ENCODE measurements at regions not wholly inside any gene's neighbourhood (a gene's known extent, or its start where the extent isn't known, plus 50 kb on each side); places are given as distances from the start of the nearest gene placed in this dataset.

DNA sequence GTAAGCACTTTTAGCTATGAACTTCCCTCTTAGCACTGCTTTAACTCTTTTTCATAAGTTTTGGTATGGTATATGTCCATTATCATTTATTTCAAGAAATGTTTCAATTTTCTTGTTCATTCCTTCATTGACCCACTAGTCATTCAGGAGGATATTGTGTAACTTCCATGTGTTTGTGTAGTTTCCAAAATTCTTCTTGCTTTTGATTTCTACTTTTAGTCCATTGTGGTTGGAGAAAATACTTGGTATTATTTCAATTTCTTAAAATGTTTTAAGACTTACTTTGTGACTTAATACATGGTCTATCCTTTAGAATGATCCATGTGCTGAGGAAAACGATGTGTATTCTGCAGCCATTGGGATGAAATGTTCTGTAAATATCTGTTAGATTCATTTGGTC, 176.5 kb downstream of the CENPW start:
- Histone ChIP-seq H3K9me3 (ENCODE audit: low read depth, low read length) (no peaks in the 10 kb centered on the region), H2AFZ (ENCODE audit: low read length) (no peak overlapping the region), H3K27ac (ENCODE audit: low read depth, low read length) (no peak overlapping the region), H3K4me1 (ENCODE audit: insufficient read depth, low read length) (no peaks in the 10 kb centered on the region), H3K79me2 (ENCODE audit: insufficient read depth, low read length) (no peaks in the 10 kb centered on the region), H4K20me1 (ENCODE audit: insufficient read depth, low read length) (no peaks in the 10 kb centered on the region), H3K27me3 (ENCODE audit: insufficient read depth, low read length) (no peaks in the 10 kb centered on the region), H3K36me3 (ENCODE audit: insufficient read depth, low read length) (no peaks in the 10 kb centered on the region), H3K4me2 (ENCODE audit: insufficient read depth, low read length) (no peak overlapping the region), H3K4me3 (ENCODE audit: insufficient read depth, low read length) (no peak overlapping the region)
- no peak for TF ChIP-seq CTCF (IDR thresholded peaks at IDR 0.05; ENCODE audit: extremely low read depth, low read depth, low read length)
- no peak for DNase-seq (ENCODE audit: insufficient read length, low spot score, missing footprints)

GRCh38 chr6:126524811-126525326, 185.0 kb downstream of the CENPW start:
- no peak overlapping the region for H3K4me2 ChIP-seq (ENCODE audit: insufficient read depth, low read length)
- no peak for DNase-seq (ENCODE audit: insufficient read length, low spot score, missing footprints)
- no peaks in the 10 kb centered on the region for H3K79me2 ChIP-seq (ENCODE audit: insufficient read depth, low read length)
- no peaks in the 10 kb centered on the region for H3K9me3 ChIP-seq (ENCODE audit: low read depth, low read length)
- no peaks in the 10 kb centered on the region for H3K36me3 ChIP-seq (ENCODE audit: insufficient read depth, low read length)
- no peaks in the 10 kb centered on the region for H3K4me1 ChIP-seq (ENCODE audit: insufficient read depth, low read length)
- no peaks in the 10 kb centered on the region for H3K27me3 ChIP-seq (ENCODE audit: insufficient read depth, low read length)
- H2AFZ ChIP-seq (ENCODE audit: low read length), result no peak overlapping the region
- H3K27ac ChIP-seq (ENCODE audit: low read depth, low read length), result no peak overlapping the region
- no peak for TF ChIP-seq CTCF (IDR thresholded peaks at IDR 0.05; ENCODE audit: extremely low read depth, low read depth, low read length)
- H4K20me1 ChIP-seq (ENCODE audit: insufficient read depth, low read length), result no peaks in the 10 kb centered on the region
- no peak overlapping the region for H3K4me3 ChIP-seq (ENCODE audit: insufficient read depth, low read length)

- Histone ChIP-seq H3K79me2 (ENCODE audit: insufficient read depth, low read length) (no peaks in the 10 kb centered on the region), H3K4me2 (ENCODE audit: insufficient read depth, low read length) (no peak overlapping the region), H3K27me3 (ENCODE audit: insufficient read depth, low read length) (no peaks in the 10 kb centered on the region), H3K4me3 (ENCODE audit: insufficient read depth, low read length) (no peak overlapping the region), H3K9me3 (ENCODE audit: low read depth, low read length) (no peaks in the 10 kb centered on the region), H2AFZ (ENCODE audit: low read length) (no peak overlapping the region), H3K27ac (ENCODE audit: low read depth, low read length) (no peak overlapping the region), H3K4me1 (ENCODE audit: insufficient read depth, low read length) (no peaks in the 10 kb centered on the region), H3K36me3 (ENCODE audit: insufficient read depth, low read length) (no peaks in the 10 kb centered on the region), H4K20me1 (ENCODE audit: insufficient read depth, low read length) (no peaks in the 10 kb centered on the region)
- no peak for TF ChIP-seq CTCF (IDR thresholded peaks at IDR 0.05; ENCODE audit: extremely low read depth, low read depth, low read length)
- DNase-seq (ENCODE audit: insufficient read length, low spot score, missing footprints), result no peak
Measured at GRCh38 chr6:126526547-126526946, 186.6 kb downstream of the CENPW start.

GRCh38 chr6:126526996-126527606, 187.2 kb downstream of the CENPW start:
- no peak overlapping the region for H3K27ac ChIP-seq (ENCODE audit: low read depth, low read length)
- no peaks in the 10 kb centered on the region for H4K20me1 ChIP-seq (ENCODE audit: insufficient read depth, low read length)
- H3K36me3 ChIP-seq (ENCODE audit: insufficient read depth, low read length), result no peaks in the 10 kb centered on the region
- no peaks in the 10 kb centered on the region for H3K79me2 ChIP-seq (ENCODE audit: insufficient read depth, low read length)
- no peaks in the 10 kb centered on the region for H3K4me1 ChIP-seq (ENCODE audit: insufficient read depth, low read length)
- H3K27me3 ChIP-seq (ENCODE audit: insufficient read depth, low read length), result no peaks in the 10 kb centered on the region
- TF ChIP-seq CTCF (IDR thresholded peaks at IDR 0.05; ENCODE audit: extremely low read depth, low read depth, low read length), result no peak
- no peak overlapping the region for H2AFZ ChIP-seq (ENCODE audit: low read length)
- H3K9me3 ChIP-seq (ENCODE audit: low read depth, low read length), result no peaks in the 10 kb centered on the region
- H3K4me3 ChIP-seq (ENCODE audit: insufficient read depth, low read length), result no peak overlapping the region
- DNase-seq (ENCODE audit: insufficient read length, low spot score, missing footprints), result no peak
- H3K4me2 ChIP-seq (ENCODE audit: insufficient read depth, low read length), result no peak overlapping the region

Measured in osteoblast (primary cell).